Esophagus squamous epithelium (tissue), 5 donors: ENCODE measurements at regions not wholly inside any gene's neighbourhood (a gene's known extent, or its start where the extent isn't known, plus 50 kb on each side); places are given as distances from the start of the nearest gene placed in this dataset.

Experiments
- DNase-seq: peaks from one replicate; lab custom pipeline; 2025; lab: John Stamatoyannopoulos, UW
- H3K27ac ChIP-seq, 4 donors: fragments of 200-600 bp; sonication (generic); one replicate each; pipeline ENCODE4 v1.5.1; 2016 to 2019; ENCODE audit warnings: mild to moderate bottlenecking in 1 of 4
- H3K27me3 ChIP-seq, 4 donors: fragments of 200-600 bp; sonication (generic); 1 replicate in 3 of 4; 2 replicates in 1 of 4; pipeline versions ENCODE4 v1.5.1 to v1.6.0; 2017 to 2021; ENCODE audit warnings: antibody characterized with exemption in 1 of 4
- H3K36me3 ChIP-seq, 3 donors: fragments of 200-600 bp; sonication (generic); one replicate each; pipeline ENCODE4 v1.5.1; 2016 to 2019
- H3K4me1 ChIP-seq, 3 donors: fragments of 200-600 bp; sonication (generic); one replicate each; pipeline ENCODE4 v1.5.1; 2017 to 2019
- H3K4me3 ChIP-seq, 4 donors: fragments of 200-600 bp; sonication (generic); 1 replicate in 3 of 4; 2 replicates in 1 of 4; pipeline ENCODE4 v1.5.1; 2016 to 2019; ENCODE audit warnings: mild to moderate bottlenecking in 2 of 4, moderate library complexity in 1 of 4
- H3K9me3 ChIP-seq, 3 donors: fragments of 200-600 bp; sonication (generic); one replicate each; pipeline ENCODE4 v1.5.1; 2016 to 2019
- POLR2A ChIP-seq, 4 donors: fragments of 450-650 bp; IDR thresholded peaks; one replicate each; pipeline ENCODE4 v1.6.1; 2017; ENCODE audit warnings: antibody characterized with exemption in 4 of 4, mild to moderate bottlenecking in 4 of 4, moderate library complexity in 3 of 4
- WGBS, 2 donors: methylation state at CpG; one replicate each; pipeline ENCODE4 v1.1.5; 2018; 5-methylcytosine and 5-hydroxymethylcytosine counted together
- intact Hi-C: fragments of 100-400 bp; cut with DNase I; formaldehyde crosslinking; loops from one replicate; pipeline ENCODE4 v1.15.0; 2022
- TF ChIP-seq, protein P1 (sequence below), 6 experiments: fragments of 450-650 bp in 4 of 6; fragments of 200-600 bp in 2 of 6; sonication (generic) in 2 of 6; IDR thresholded peaks; one replicate each; pipeline ENCODE4 v1.5.1; 2016 to 2019; ENCODE audit warnings: antibody characterized with exemption in 6 of 6, mild to moderate bottlenecking in 4 of 6, moderate library complexity in 4 of 6
- donor health status: DM: yes; HTN: yes; CAD: no.

DNA sequence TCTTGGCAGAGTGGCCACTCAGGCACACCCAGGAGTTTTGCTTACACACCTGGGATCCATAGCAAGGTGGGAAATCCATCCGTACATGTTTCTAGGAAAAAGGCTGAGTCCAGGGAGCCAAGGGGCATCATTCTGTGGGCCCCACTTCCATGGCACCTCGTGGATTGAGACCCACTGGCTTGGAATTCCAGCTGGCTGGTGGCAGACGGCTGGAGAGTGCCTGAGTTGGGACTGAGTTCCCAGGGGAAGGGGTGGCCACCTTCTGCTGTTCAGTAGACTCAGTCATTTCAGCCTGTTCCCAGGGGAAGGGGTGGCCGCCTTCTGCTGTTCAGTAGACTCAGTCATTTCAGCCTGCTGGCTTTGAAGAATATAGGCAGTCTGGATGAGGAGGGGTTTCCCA, 366.0 kb upstream of the GRIA3 start:
- intact Hi-C loops, result no loop called here
- no peak overlapping the region for H3K27ac ChIP-seq

DNA sequence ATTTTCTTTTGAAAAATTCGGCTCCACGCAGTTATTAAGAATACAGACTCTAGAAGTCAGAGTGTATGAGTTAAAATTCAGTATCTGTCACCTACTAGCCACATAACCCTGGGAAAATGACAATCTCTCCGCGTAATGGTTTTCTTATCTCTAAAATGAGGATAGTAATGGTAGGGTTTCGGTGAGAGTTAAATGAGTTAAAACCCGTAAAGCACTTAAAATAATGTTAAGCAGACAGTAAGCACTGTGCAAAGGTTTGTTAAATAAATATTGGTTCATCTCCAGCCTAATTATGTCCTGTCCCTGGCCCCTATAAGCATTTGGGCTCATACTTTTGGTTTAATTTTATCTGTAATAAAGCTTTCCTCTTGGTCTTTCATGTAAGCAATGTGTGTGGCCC, 350.8 kb upstream of the GRIA3 start:
- Histone ChIP-seq H3K4me1 (no peaks in the 10 kb centered on the region), H3K36me3 (no peaks in the 10 kb centered on the region), H3K9me3 (no peaks in the 10 kb centered on the region), H3K4me3 (no peak overlapping the region), H3K27ac (no peak overlapping the region), H3K27me3 (no peaks in the 10 kb centered on the region)
- intact Hi-C loops, result no loop called here
- WGBS, 2 donors, result 75 to 83% methylated on average over 6 of the region's 6 CpGs
- TF ChIP-seq, protein P1, sequence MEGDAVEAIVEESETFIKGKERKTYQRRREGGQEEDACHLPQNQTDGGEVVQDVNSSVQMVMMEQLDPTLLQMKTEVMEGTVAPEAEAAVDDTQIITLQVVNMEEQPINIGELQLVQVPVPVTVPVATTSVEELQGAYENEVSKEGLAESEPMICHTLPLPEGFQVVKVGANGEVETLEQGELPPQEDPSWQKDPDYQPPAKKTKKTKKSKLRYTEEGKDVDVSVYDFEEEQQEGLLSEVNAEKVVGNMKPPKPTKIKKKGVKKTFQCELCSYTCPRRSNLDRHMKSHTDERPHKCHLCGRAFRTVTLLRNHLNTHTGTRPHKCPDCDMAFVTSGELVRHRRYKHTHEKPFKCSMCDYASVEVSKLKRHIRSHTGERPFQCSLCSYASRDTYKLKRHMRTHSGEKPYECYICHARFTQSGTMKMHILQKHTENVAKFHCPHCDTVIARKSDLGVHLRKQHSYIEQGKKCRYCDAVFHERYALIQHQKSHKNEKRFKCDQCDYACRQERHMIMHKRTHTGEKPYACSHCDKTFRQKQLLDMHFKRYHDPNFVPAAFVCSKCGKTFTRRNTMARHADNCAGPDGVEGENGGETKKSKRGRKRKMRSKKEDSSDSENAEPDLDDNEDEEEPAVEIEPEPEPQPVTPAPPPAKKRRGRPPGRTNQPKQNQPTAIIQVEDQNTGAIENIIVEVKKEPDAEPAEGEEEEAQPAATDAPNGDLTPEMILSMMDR (IDR thresholded peaks at IDR 0.05), result no peak
- no peak for TF ChIP-seq POLR2A (IDR thresholded peaks at IDR 0.05)
- no peak for DNase-seq

More for the DNA sequence above, 366.0 kb upstream of the GRIA3 start:
- Histone ChIP-seq H3K4me1 (no peaks in the 10 kb centered on the region), H3K4me3 (no peak overlapping the region), H3K9me3 (no peaks in the 10 kb centered on the region), H3K27me3 (no peaks in the 10 kb centered on the region), H3K36me3 (no peaks in the 10 kb centered on the region)
- no peak for TF ChIP-seq POLR2A (IDR thresholded peaks at IDR 0.05)
- TF ChIP-seq, protein P1 (IDR thresholded peaks at IDR 0.05), result no peak
- no peak for DNase-seq
- WGBS, 2 donors, result no CpG with 5 or more reads among the region's 4 CpGs

DNA sequence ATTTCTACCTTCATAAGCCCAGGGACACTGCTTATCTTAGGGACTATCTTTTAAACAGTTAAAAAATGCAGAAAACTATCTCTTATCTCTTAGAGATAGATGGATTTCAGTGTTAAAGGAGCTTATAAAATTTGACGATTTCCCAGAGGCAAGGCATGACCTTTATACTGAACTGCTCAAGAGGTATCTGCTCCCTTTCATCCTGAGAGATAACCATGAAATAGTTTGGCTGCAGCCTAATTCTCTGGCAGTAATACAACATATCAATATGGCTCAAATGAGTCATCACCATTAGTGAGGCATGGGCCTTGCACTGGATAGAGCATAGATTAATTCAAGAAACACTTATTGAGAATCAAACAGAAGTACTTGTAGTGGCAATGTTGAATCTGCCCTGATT, 348.2 kb upstream of the GRIA3 start:
- no peaks in the 10 kb centered on the region for H3K36me3 ChIP-seq
- TF ChIP-seq, protein P1 (IDR thresholded peaks at IDR 0.05), result no peak
- intact Hi-C loops, result no loop called here
- WGBS, 2 donors, result 40% methylated on average over 1 of the region's 1 CpG; no CpG with 5 or more reads in 1 of the 2 donors
- H3K4me3 ChIP-seq, result no peak overlapping the region
- H3K27ac ChIP-seq, result no peak overlapping the region
- no peaks in the 10 kb centered on the region for H3K4me1 ChIP-seq
- H3K27me3 ChIP-seq, result no peaks in the 10 kb centered on the region
- H3K9me3 ChIP-seq, result no peaks in the 10 kb centered on the region
- DNase-seq, result no peak

DNA sequence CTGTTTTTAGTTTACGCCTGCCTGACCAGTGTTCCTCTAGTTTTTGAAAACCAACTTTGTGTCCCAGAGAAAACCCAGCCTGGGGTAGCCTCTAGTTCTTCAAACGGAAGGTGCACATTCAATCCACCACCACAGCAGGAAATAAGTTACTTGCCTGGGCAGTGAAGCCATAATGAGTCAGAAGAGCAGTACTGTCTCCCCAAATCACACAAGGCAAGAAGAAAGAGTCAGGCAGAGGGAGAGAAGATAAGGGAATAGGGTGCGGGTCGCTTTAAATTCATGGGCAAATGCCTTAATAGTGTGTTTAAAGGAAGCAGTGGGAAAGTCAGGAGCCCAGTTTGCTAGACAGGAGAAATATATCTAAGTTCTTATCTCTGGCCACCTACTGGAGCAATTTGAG, 333.8 kb upstream of the GRIA3 start:
- Histone ChIP-seq H3K27ac (no peak overlapping the region), H3K36me3 (no peaks in the 10 kb centered on the region), H3K4me3 (no peak overlapping the region), H3K9me3 (no peaks in the 10 kb centered on the region), H3K4me1 (no peaks in the 10 kb centered on the region), H3K27me3 (no peaks in the 10 kb centered on the region)
- intact Hi-C loops, result no loop called here
- 60 to 65% methylated on average over 2 to 4 of the region's 4 CpGs for WGBS, 2 donors
- TF ChIP-seq, protein P1 (IDR thresholded peaks at IDR 0.05), result no peak
- TF ChIP-seq POLR2A (IDR thresholded peaks at IDR 0.05), result no peak
- DNase-seq, result no peak

DNA sequence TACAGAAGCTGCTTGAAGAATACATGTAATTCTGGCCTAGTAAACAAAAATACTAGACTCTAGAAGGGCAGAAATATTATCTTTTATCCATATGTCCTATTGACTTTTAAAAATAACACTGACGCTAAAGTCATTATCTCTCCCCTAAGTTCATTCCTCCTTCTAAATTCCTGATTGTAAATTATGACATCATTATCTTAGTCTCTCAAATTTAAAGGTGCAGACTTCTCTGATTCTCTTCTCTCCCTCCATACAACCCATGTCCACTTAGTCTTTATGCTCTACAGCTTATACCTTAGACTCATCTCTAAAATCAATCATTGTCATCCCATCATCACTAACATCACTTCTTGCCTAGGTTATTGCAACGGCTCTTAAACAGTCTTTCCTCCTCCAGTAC, 327.9 kb upstream of the GRIA3 start:
- WGBS, 2 donors, result 31 to 32% methylated on average over 2 of the region's 2 CpGs
- H3K9me3 ChIP-seq, result no peaks in the 10 kb centered on the region
- DNase-seq, result no peak
- H3K36me3 ChIP-seq, result no peaks in the 10 kb centered on the region
- intact Hi-C loops, result no loop called here
- H3K27me3 ChIP-seq, result no peaks in the 10 kb centered on the region
- no peak for TF ChIP-seq POLR2A (IDR thresholded peaks at IDR 0.05)
- TF ChIP-seq, protein P1 (IDR thresholded peaks at IDR 0.05), result no peak
- H3K4me1 ChIP-seq, result no peaks in the 10 kb centered on the region
- no peak overlapping the region for H3K27ac ChIP-seq
- H3K4me3 ChIP-seq, result no peak overlapping the region
